ENCODE measurements at regions not wholly inside any gene's neighbourhood (a gene's known extent, or its start where the extent isn't known, plus 50 kb on each side); places are given as distances from the start of the nearest gene placed in this dataset.

GRCh38 chr4:26104056-26104685 is 190.2 kb downstream of the SMIM20 start:
- no peak for DNase-seq (ENCODE audit: low spot score)

GRCh38 chr4:26105337-26105736 is 191.3 kb downstream of the SMIM20 start:
- DNase-seq (ENCODE audit: low spot score), result no peak

- DNase-seq (ENCODE audit: low spot score), result no peak
Observed at GRCh38 chr4:26105815-26106699, 192.0 kb downstream of the SMIM20 start.

- DNase-seq (ENCODE audit: low spot score), result no peak
Observed at GRCh38 chr4:26106776-26107175, 192.8 kb downstream of the SMIM20 start.

DNA sequence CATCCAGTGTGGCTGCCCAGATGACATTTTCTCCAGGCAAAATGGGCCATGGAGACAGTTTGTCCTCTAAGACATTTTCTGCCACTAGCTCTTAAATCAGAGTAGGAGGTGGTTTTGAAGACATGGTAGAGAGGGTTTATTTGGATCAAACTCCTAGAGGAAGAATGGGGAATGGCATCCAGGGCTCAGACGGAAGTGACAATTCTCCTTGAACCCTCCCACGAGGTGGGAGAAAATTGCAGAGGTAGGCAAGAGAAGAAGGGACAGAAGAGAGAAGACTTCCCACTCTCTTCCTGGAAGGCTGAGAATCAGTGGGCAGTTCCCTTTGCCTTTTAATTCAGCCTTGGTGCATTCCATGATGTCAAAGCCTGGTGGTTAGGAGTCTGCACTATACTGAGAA is 194.0 kb downstream of the SMIM20 start:
- no peak for DNase-seq (ENCODE audit: low spot score)

- no peak for DNase-seq (ENCODE audit: low spot score)
Observed at GRCh38 chr4:26110493-26110892, 196.5 kb downstream of the SMIM20 start.

DNA sequence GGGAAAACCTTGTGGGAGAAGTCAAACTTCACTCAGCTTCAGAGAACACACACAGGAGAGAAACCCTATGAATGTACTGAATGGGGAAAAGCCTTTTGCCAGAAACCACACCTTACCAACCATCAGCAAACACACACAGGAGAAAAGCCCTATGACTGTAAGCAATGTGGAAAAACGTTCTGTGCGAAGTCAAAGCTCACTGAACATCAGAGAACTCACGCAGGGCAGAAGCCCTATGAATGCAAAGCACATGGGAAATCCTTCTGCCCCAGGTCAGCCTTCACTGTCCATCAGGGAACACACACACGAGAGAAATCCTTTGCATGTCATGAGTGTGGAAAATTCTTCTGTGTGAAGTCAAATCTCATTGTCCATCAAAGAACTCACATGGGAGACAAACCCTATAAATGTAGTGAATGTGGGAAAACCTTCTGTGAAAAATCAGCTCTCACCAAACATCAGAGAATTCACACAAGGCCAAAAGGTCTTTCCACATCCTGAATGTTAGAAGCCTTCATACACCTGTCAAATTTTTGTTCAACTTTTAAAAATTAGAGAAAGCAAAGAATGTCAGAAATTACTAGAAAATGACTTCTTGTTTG is 199.4 kb downstream of the SMIM20 start:
- DNase-seq (ENCODE audit: low spot score), result no peak

GRCh38 chr4:26116057-26116456 is 202.0 kb downstream of the SMIM20 start:
- no peak for DNase-seq (ENCODE audit: low spot score)

DNA sequence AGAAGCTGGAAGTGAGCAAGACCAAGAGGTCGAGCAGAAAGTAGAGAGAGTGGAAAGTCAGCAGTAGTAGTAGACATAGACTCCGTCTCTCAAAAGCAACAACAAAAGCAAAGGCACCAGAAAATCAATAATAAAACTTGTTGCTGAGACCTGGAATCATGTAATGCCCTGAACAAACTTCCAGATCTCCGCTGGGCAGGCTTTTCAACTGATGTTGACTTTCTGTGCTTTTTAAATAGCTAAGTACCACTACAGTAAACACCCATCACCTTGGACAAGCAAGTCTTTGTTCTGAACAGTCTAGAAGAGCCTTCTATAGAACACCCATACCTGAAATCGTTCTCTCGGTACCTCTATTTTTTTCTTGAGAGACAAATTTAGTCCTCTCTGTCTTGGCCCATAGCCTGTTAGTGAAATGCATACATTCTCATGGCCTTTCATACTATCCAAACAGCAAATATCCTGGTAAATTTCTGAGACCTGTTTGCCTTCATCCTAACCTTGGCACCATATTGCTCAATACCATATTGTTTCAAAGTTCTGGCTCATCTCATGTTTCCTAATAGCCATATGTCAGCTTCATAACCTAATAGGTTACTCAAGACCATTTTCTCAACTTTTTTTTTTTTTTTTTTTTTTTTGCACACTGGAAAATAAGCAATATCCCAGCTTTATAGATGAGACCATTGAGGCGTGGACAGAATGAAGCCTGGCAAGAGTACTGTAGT is 200.6 kb upstream of the RBPJ start:
- no peak for DNase-seq (ENCODE audit: low spot score)

- DNase-seq (ENCODE audit: low spot score), result no peak
Observed at GRCh38 chr4:26122690-26123089, 198.1 kb upstream of the RBPJ start.

DNA sequence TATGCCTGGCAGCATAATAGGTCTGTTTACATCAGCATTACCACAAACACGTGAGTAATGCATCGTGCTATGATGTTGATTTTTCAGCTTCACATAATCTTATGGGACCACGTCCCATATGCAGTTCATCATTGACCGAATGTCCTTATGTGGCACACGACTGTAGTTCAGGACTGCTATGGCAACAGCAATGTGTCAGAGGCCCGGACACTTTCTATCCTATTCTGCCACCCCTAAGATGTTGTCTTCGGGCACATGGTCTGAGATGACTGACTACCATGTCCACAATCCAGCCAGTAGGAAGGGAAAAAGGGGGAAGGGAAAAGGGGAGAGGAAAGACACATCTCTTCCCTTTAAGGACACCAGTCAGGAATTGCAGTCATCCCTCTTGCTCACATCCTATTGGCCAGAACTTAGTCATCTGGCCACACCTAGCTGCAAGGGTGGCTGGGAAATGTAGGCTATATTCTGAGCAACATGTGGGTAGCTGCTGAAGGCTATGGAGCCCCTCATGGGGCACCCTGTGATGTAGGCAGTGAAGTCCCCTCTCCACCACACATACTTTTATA is 196.0 kb upstream of the RBPJ start:
- DNase-seq (ENCODE audit: low spot score), result no peak

GRCh38 chr4:26126143-26126718 is 194.6 kb upstream of the RBPJ start:
- DNase-seq (ENCODE audit: low spot score), result no peak

- no peak for DNase-seq (ENCODE audit: low spot score)
Observed at GRCh38 chr4:26126994-26127393, 193.8 kb upstream of the RBPJ start.

GRCh38 chr4:26127851-26128337 is 192.9 kb upstream of the RBPJ start:
- DNase-seq (ENCODE audit: low spot score), result no peak

DNA sequence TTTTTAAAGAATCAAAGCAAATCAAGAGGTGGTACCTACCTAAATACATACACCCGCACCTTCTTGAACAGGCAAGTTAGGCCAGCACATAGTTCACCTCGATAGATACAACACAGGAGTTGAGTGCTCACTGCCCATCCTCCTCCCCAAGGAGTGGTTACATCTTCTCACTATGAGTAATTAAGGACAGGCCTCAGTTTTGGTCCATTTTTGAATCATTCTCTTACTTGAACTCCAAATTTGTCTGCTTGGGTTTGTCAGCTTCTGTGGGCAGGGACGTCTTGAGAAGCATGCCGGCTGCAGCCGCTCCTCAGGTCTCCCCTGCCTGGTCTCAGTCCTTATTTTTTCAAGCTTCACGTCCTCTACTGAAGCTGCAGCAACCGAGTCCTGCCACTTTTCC is 190.6 kb upstream of the RBPJ start:
- no peak for DNase-seq (ENCODE audit: low spot score)

GRCh38 chr4:26130841-26131432 is 189.9 kb upstream of the RBPJ start:
- DNase-seq (ENCODE audit: low spot score), result no peak

DNA sequence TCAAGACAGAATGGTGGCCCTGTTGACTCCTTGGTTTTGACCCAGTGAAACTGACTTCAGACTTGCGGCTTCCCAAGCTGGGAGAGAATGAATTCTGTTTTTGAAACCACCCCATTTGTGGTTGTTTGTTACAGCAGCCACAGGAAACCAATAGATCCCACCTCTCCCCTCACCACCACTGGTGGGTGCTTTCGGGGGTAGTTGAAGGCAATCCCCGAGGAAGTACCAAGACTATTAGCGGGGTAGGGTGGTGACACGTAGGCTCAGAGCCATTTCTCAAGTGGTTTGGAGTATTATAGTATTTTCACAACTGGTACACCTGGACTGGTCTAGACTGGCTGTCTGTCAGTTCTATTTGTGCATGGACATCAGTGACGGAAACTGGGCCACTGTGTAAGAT is 189.1 kb upstream of the RBPJ start:
- no peak for DNase-seq (ENCODE audit: low spot score)

GRCh38 chr4:26132858-26133257 is 188.0 kb upstream of the RBPJ start:
- DNase-seq (ENCODE audit: low spot score), result no peak

- no peak for DNase-seq (ENCODE audit: low spot score)
Observed at GRCh38 chr4:26133840-26134239, 187.0 kb upstream of the RBPJ start.

GRCh38 chr4:26135331-26135730 is 185.5 kb upstream of the RBPJ start:
- no peak for DNase-seq (ENCODE audit: low spot score)

GRCh38 chr4:26136615-26137014 is 184.2 kb upstream of the RBPJ start:
- no peak for DNase-seq (ENCODE audit: low spot score)
